ENCODE measurements at regions not wholly inside any gene's neighbourhood (a gene's known extent, or its start where the extent isn't known, plus 50 kb on each side); places are given as distances from the start of the nearest gene placed in this dataset.
"Not testable (repeated sequence)": the region's sequence is repeated elsewhere in the genome, so short reads cannot be mapped to it uniquely, and the experiment has no call there.

GRCh38 chr13:26480246-26480855 lies 77.1 kb upstream of the WASF3 start:
- H3K4me3 ChIP-seq (ENCODE audit: low read depth, low read length) = no peak overlapping the region
- DNase-seq (ENCODE audit: low read depth) = no peak

DNA sequence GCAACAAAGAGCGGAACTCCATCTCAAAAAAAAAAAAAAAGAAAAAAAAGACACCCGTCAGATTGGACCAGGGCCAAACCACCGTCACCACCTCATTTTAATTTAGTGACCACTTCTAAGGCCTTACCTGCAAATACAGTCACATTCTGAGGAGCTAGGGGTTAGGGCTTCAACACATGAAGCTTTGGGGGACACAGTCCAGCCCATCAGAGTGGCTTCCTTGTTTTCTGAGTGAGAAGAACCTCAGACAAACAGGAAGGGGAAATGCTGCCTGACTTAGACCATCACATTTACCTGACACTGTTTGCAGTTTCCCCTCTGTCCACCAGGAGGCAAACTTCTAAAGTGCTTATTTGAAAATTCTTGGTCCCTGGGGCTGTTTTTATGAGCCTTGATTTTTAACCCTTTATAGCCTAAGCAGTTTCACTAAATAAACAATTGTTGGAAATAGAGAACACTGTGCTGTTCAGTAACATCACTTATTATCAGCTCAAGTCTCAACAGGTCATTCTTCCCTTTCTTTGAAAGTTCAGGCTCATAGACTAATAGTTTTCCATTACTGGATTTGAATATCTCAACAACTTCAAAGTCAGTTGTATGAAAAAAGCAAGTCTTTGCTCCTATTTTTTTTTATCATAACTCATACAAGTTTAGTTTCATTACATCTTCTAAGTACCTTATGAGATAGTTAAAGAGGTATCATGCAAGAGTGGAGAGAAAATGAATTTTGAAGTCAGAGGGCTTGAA lies 74.9 kb upstream of the WASF3 start:
- no peak overlapping the region for H3K4me3 ChIP-seq (ENCODE audit: low read depth, low read length)

DNA sequence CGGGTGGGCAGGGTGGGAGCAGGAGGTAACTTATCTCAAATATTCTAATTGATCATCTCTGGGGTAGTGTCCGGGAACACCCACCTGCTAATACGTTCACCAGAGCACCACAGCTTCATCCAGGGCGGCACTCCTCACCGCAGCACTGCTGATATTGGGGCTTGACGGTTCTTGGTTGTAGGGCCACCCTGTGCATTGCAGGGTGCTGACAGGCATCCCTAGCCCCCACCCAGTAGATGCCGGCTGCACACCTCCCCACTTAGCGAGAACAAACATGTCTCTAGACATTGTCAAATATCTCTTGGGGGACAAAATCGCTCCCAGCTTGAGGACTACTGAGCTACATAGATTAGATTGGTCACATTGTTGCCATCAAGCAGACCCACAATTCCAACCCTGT lies 73.9 kb upstream of the WASF3 start:
- no peak for DNase-seq (ENCODE audit: low read depth)
- H3K4me3 ChIP-seq (ENCODE audit: low read depth, low read length) = no peak overlapping the region

More for the DNA sequence above, 74.9 kb upstream of the WASF3 start:
- DNase-seq (ENCODE audit: low read depth) = no peak

GRCh38 chr13:26484196-26484595 lies 73.3 kb upstream of the WASF3 start:
- DNase-seq (ENCODE audit: low read depth) = no peak
- H3K4me3 ChIP-seq (ENCODE audit: low read depth, low read length) = no peak overlapping the region

GRCh38 chr13:26485288-26485687 lies 72.2 kb upstream of the WASF3 start:
- no peak overlapping the region for H3K4me3 ChIP-seq (ENCODE audit: low read depth, low read length)

GRCh38 chr13:26485786-26486185 lies 71.7 kb upstream of the WASF3 start:
- DNase-seq (ENCODE audit: low read depth) = no peak
- H3K4me3 ChIP-seq (ENCODE audit: low read depth, low read length) = no peak overlapping the region

More at GRCh38 chr13:26485288-26485687, 72.2 kb upstream of the WASF3 start:
- no peak for DNase-seq (ENCODE audit: low read depth)

DNA sequence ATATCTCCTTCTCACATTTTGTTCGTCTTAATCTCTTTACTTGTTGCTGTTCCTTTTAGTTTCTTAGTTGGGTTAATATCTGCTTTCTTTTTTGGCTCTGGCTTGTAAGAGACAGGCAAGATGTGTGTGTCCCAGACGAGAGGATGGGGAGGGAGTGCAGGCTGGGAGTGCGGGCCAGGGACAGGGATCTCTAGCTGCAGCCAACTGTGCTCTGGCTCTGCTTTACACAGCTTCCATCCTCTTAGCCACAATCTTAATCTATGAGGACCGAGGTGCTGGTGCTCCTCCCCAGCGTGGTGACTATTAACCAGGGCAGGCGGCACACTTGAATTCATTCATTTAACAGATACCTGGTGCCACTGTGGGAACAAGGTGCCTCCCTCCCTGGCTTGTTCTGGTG lies 70.9 kb upstream of the WASF3 start:
- DNase-seq (ENCODE audit: low read depth) = no peak
- no peak overlapping the region for H3K4me3 ChIP-seq (ENCODE audit: low read depth, low read length)

DNA sequence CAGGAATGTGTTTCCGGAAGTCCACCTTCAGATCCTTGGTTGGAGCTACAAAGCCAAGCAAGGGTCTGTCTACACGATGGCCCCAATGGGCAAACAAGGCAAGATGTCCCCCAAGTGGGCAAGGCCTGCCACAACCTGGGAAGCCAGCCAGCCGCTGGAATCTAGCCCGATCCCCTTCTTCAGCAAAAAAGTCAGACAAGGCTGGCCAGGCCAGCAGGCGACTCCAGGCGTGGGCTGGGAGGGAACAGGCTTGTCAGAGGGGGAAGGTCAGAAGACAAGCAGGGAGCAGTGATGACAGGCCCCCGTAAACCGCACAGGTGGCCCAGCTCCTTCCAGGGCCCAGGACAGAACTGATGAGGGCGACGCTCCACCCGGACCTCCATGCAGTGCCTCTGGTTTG lies 69.7 kb upstream of the WASF3 start:
- no peak for DNase-seq (ENCODE audit: low read depth)
- no peak overlapping the region for H3K4me3 ChIP-seq (ENCODE audit: low read depth, low read length)

GRCh38 chr13:26488236-26489003 lies 69.1 kb upstream of the WASF3 start:
- DNase-seq (ENCODE audit: low read depth) = no peak
- no peak overlapping the region for H3K4me3 ChIP-seq (ENCODE audit: low read depth, low read length)

DNA sequence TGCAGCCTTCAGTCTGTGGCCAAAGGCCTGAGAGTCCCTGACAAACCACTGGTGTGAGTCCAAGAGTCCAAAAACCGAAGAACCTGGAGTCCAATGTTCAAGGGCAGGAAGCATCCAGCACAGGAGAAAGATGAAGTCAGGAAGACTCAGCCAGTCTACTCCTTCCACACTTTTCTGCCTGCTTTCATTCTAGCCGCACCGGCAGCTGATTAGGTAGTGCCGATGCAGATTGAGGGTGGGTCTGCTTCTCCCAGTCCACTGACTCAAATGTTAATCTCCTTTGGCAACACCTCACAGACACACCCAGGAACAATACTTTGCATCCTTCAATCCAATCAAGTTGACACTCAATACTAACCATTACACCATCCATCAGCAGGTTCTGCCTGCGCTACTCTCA lies 65.2 kb upstream of the WASF3 start:
- DNase-seq (ENCODE audit: low read depth); H3K4me3 ChIP-seq (ENCODE audit: low read depth, low read length): not testable (repeated sequence)

DNA sequence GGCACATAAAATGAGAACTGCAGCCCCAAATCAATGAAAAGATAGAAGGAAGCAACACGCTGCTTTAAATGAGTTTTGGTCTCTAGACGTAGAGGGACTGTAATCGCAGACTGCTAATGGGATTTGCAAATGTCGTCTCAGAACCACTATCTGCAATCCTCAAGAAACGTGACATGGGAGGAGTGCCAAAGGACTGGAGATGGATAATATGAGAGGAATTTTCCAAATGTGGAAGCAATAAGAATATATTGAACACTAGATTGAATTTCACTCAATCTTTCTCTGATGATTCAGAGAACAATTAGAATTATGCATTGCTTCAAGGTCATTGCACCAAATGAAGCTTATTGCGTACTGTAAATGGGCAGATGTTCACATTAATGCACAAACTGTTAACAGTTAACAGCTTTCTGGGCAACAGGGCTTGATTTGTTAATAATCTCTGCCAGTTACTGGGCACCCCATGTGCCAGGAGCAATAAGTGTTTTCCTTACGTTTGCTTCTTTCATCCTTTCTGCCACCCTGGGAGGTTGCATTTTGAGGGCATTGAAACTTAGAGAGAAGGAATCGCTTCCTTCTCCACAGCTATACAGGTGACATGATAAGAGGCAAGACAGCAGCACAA lies 62.8 kb upstream of the WASF3 start:
- no peak overlapping the region for H3K4me3 ChIP-seq (ENCODE audit: low read depth, low read length)
- no peak for DNase-seq (ENCODE audit: low read depth)

DNA sequence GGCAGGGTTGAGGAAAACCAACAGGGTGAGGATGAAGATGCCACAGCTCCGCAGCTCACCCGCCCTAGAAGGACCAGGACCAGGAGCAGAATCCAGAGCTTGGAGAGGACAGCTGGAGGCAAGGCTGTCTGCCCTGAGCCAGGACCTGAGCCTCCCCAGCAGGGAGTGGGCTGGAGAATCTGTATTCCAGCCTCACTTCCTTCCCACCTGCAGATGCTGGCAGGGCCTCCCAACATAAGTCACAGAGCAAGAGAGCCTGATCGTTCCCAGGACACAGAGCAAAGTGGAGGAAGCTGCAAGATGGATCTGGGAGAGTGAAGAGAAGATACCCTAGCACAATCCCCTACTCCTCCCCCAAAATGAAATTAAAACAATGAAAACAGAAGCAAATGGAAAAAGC lies 61.7 kb upstream of the WASF3 start:
- no peak overlapping the region for H3K4me3 ChIP-seq (ENCODE audit: low read depth, low read length)
- DNase-seq (ENCODE audit: low read depth) = no peak

- peak; percentile 90 for DNase-seq (ENCODE audit: low read depth)
- no peak overlapping the region for H3K4me3 ChIP-seq (ENCODE audit: low read depth, low read length)
These were observed 59.4 kb upstream of the WASF3 start for GRCh38 chr13:26497968-26498511.

- H3K4me3 ChIP-seq (ENCODE audit: low read depth, low read length) = no peak overlapping the region
- DNase-seq (ENCODE audit: low read depth) = peak; percentile 12
These were observed 58.6 kb upstream of the WASF3 start for GRCh38 chr13:26498656-26499601.

- no peak for DNase-seq (ENCODE audit: low read depth)
- no peak overlapping the region for H3K4me3 ChIP-seq (ENCODE audit: low read depth, low read length)
These were observed 56.7 kb upstream of the WASF3 start for GRCh38 chr13:26500618-26501320.

DNA sequence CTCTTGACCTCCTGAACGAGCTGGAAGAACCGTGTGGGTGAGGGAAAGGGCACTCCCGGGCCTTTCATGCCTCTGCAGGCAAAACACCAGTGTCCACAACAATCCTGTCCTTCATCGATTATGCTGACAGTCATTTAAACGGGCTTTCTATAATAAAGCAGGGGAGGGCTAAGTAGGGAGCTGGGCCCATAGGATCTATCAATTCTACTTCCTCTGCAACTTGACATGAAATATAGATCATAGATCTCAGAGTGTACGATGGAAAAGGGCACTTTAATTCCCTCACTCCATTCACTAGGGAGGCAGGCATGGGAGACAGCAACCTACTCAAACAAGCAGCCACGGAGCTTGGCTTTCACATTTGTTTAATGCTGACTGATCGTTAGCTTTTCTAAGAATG lies 55.8 kb upstream of the WASF3 start:
- no peak for DNase-seq (ENCODE audit: low read depth)
- H3K4me3 ChIP-seq (ENCODE audit: low read depth, low read length) = no peak overlapping the region

GRCh38 chr13:26502826-26503225 lies 54.7 kb upstream of the WASF3 start:
- no peak overlapping the region for H3K4me3 ChIP-seq (ENCODE audit: low read depth, low read length)
- DNase-seq (ENCODE audit: low read depth) = peak; percentile 48
